Coronary artery (tissue), 2 donors: ENCODE measurements at regions not wholly inside any gene's neighbourhood (a gene's known extent, or its start where the extent isn't known, plus 50 kb on each side); places are given as distances from the start of the nearest gene placed in this dataset.
A peak's percentile ranks its signal among the peaks of the same experiment; 100 is the strongest.
"Not testable (repeated sequence)": the region's sequence is repeated elsewhere in the genome, so short reads cannot be mapped to it uniquely, and the experiment has no call there.

Experiments
- DNase-seq: peaks from one replicate; pipeline ENCODE4 v3.0.0-alpha.2; 2017; ENCODE audit warnings: low spot score
- H3K27ac ChIP-seq, 2 donors: fragments of 200-600 bp; sonication (generic); one replicate each; pipeline ENCODE4 v1.5.1; 2016 to 2019
- H3K4me3 ChIP-seq: fragments of 200-600 bp; sonication (generic); 2 replicates; pipeline ENCODE4 v1.5.1; 2016; ENCODE audit warnings: mild to moderate bottlenecking, moderate library complexity
- CTCF ChIP-seq: fragments of 200-600 bp; sonication (generic); IDR thresholded peaks from one replicate; pipeline ENCODE4 v1.5.1; 2019; ENCODE audit warnings: antibody characterized with exemption

DNA sequence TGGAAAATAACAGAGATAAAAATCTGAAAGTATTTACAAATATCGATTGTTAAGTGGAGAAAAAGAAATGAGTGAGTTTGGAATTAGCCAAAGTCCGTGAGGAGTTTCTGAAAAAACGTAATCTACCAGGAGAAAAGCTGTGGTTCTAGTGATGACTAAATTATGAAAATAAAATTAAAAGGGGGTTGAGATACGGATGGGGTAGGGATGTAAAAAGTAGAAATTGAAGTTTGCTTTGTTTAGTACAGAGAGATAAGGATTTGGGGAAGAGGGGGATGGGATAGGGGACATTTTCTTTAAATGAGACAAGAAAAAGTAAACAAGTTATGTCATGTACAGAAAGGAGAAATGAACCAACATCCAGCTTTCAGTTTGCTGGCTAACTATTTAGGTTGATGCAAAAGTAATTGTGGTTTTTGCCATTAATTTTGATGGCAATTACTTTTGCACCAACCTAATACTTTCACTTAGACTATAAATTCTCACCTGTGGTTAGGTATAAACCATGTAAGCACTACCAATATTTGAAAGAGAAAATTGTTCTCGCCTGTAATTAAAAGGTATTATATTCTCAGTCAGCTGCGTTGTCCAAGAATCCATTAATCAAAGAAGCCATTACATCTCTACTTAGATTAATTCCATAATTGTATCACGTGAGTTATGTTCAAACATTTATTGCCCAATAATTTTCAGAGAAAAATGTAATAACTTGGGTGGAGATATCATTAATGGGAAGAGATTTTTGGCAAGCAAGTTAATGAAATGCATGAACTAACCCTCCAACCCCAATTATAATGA lies 143.0 kb upstream of the NRP1 start:
- no peak for DNase-seq
- Histone ChIP-seq H3K4me3 (no peak overlapping the region), H3K27ac (no peak overlapping the region)
- no peak for TF ChIP-seq CTCF

GRCh38 chr10:33476757-33477273 lies 142.3 kb upstream of the NRP1 start:
- no peak overlapping the region for H3K4me3 ChIP-seq
- TF ChIP-seq CTCF = no peak
- no peak overlapping the region for H3K27ac ChIP-seq
- no peak for DNase-seq

GRCh38 chr10:33473688-33474087 lies 139.2 kb upstream of the NRP1 start:
- TF ChIP-seq CTCF = no peak
- DNase-seq = no peak
- no peak overlapping the region for H3K4me3 ChIP-seq
- no peak overlapping the region for H3K27ac ChIP-seq

- not testable (repeated sequence) for H3K27ac ChIP-seq, H3K4me3 ChIP-seq, DNase-seq
These were observed 133.5 kb upstream of the NRP1 start for GRCh38 chr10:33468006-33468405.

DNA sequence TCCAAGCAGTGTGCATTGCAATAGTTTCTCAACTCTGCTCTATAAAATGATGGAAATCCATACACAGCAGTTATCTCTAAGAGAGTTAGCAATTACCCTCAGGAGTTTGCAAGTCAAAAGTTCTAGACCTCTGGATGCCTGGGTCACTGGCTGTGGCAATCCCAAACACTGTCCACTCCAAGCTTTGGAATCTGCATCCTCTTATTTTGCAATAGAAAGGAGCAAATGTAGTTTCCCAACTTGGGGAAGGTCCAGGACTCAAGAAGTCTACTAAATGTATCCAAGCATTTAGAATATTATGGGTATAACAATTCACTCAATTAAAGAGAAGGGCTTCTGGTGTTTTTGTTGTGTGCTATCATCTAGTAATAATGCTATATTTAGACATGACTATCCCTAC lies 131.3 kb upstream of the NRP1 start:
- no peak overlapping the region for H3K27ac ChIP-seq
- no peak for DNase-seq
- no peak overlapping the region for H3K4me3 ChIP-seq
- TF ChIP-seq CTCF = no peak

DNA sequence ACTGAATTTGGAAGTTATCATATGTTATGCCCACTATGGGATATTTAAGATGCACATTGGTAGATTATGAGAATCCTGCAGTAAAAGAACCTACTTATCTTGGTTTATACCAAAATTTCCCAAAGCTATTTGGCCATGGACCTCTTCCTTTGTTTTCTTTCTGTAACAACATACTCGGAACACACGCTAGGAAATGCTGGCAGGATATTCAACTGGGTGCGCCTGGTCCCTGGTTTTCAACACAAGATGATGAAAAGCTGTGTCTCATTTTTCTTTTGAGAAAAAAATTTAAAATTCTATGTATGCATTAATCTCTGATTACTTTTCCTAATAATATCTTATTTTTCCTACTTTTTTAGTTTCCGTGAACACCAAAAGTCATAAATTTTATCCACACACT lies 128.5 kb upstream of the NRP1 start:
- TF ChIP-seq CTCF = no peak
- no peak for DNase-seq
- no peak overlapping the region for H3K4me3 ChIP-seq
- H3K27ac ChIP-seq = no peak overlapping the region

DNA sequence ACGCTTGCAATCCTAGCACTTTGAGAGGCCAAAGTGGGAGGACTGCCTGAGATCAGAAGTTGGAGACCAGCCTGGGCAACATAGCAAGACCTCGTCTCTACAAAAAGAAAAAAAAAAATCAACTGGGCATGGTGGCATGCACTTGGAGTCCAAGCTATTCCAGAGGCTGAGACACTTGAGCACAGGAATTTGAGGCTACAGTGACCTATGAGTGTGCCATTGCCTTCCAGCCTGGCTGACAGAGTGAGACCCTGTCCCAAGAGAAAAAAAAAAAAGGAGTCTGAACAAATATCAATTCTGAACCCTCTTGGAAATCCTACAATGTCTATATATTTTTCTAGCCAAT lies 126.8 kb upstream of the NRP1 start:
- Histone ChIP-seq H3K4me3 (no peak overlapping the region), H3K27ac (peak overlapping the region; percentile 10 to 47)
- TF ChIP-seq CTCF = no peak
- no peak for DNase-seq
